GM12801 (cell line): ENCODE measurements at regions not wholly inside any gene's neighbourhood (a gene's known extent, or its start where the extent isn't known, plus 50 kb on each side); places are given as distances from the start of the nearest gene placed in this dataset.

Experiments
- TF ChIP-seq, protein P1 (sequence below): IDR thresholded peaks from one replicate; pipeline ENCODE4 v1.5.1; 2011; ENCODE audit warnings: control low read depth; ENCODE audit not compliant: insufficient read length; ENCODE audit errors: extremely low read depth

DNA sequence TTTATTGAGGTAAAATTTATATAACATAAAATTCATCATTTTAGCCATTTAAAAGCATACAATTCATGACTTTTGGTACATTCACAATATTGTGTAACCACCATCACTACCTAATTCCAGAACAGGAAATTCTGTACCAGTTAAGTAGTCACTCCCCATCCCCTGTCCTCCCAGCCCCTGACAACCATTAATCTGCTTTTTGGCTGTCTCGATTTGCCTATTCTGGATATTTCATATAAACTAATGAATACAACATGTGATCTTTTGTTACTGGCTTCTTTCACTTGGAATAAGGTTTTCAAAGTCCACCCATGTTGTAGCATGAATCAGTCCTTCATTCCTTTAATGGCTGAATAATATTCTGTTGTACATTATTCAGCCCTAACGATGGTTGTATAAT is 115.6 kb upstream of the KLF14 start:
- TF ChIP-seq, protein P1, sequence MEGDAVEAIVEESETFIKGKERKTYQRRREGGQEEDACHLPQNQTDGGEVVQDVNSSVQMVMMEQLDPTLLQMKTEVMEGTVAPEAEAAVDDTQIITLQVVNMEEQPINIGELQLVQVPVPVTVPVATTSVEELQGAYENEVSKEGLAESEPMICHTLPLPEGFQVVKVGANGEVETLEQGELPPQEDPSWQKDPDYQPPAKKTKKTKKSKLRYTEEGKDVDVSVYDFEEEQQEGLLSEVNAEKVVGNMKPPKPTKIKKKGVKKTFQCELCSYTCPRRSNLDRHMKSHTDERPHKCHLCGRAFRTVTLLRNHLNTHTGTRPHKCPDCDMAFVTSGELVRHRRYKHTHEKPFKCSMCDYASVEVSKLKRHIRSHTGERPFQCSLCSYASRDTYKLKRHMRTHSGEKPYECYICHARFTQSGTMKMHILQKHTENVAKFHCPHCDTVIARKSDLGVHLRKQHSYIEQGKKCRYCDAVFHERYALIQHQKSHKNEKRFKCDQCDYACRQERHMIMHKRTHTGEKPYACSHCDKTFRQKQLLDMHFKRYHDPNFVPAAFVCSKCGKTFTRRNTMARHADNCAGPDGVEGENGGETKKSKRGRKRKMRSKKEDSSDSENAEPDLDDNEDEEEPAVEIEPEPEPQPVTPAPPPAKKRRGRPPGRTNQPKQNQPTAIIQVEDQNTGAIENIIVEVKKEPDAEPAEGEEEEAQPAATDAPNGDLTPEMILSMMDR: no peak

GRCh38 chr7:130850956-130851355 is 116.9 kb upstream of the KLF14 start:
- TF ChIP-seq, protein P1: no peak

DNA sequence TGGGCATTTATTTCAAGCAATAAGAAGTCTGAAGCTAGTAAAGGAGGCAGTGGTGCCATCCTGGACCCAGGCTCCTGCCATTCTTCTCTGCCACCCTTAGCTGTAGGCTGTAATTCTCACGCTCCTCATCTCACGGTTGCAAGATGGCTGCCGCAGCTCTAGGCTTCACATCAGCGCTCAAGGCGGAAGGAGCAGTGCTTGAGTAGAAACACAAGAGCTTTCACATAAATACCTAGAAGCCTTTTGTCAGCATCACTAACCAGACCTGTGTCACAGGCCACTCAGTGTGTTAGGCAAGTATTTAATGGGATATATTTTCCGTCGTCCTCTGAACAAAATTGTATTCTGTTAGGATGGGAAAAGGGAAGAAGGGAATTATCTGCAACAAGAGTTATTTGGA is 118.9 kb upstream of the KLF14 start:
- TF ChIP-seq, protein P1: no peak

GRCh38 chr7:130853503-130854279 is 119.7 kb upstream of the KLF14 start:
- TF ChIP-seq, protein P1: no peak

DNA sequence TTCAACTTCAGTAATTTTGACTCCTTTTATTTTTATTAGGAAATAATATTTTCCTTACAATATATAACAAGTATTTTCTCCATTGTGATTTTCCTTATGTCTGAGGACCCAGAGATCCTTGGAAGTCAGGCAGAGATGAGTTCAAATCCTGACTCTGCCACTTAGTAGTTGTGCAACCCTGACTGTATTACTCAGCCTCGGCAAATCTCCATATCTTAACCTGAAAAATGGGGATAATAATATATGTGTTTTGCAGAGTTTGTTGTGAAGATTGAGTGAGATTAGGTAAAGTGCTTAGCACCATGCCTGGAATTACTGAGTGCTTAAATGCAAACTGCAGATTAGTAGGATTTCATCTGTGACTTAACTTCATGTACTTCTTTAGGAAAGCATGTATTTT is 120.5 kb upstream of the KLF14 start:
- TF ChIP-seq, protein P1: no peak

DNA sequence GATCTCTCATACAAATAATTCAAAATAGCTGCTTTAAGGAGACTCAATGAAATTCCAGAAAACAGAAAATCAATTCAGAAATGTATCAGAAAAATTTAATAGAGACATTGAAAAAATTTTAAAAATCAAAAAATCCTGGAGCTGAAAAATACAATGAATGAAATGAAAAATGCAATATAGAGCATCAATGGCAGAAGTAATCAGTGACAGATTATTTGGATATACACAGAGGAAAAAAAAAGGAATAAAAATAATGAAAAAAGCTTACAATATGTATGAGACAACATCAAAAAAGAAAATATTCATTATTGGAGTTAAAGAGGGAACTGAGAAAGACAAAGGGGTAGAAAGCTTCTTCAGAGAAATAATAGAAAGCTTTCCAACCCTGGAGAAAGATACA is 122.9 kb upstream of the KLF14 start:
- TF ChIP-seq, protein P1: no peak

DNA sequence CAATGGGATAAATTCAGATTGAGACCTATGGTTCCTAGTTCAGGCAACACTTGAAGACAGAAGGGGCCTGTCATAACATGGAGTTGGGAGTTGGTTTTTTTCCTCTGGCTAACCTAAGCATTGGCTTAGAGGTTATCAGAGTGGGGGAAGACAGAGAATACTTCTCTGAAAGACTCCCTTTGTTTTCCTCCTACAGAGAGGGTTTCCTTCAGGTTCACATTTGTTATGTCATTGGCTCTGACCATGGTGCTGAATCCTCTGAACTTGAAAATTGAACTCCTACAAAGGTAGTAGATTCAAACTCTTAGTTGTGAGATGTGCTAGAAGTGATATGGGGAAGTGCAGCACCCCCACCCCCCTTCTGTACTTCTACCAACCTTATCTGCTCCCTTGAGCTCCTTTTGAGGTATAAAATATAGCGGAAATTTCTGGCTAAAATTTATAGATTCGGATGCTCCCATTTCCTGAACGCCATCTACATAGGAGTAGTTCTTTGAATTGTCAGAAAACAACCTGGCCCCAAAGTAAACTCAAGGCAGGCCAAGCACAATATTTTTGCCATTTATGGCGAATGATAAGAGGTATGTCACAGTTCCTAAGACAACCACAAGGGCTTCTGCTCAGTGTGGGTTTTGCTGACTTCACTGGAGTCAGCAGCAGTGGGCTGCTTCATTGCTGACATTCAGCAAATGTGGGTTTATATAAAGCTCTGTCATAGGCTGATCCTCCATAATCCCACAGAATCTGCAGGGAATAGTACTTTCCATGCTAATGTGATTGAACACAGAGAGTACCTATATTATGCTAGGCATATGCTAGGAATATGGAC is 131.6 kb upstream of the KLF14 start:
- TF ChIP-seq, protein P1: no peak
